Activated T-helper 1 cell treated with Interleukin-2 at 50 U/mL for 16 hours (primary cell): ENCODE measurements at regions not wholly inside any gene's neighbourhood (a gene's known extent, or its start where the extent isn't known, plus 50 kb on each side); places are given as distances from the start of the nearest gene placed in this dataset.
"Not testable (repeated sequence)": the region's sequence is repeated elsewhere in the genome, so short reads cannot be mapped to it uniquely, and the experiment has no call there.

Experiments used
- DNase-seq: peaks from one replicate; pipeline ENCODE4 v3.0.0-alpha.2; 2020; ENCODE audit warnings: low read depth

GRCh38 chr4:71211748-71212147, 127.1 kb upstream of the SLC4A4 start:
- DNase-seq = no peak

DNA sequence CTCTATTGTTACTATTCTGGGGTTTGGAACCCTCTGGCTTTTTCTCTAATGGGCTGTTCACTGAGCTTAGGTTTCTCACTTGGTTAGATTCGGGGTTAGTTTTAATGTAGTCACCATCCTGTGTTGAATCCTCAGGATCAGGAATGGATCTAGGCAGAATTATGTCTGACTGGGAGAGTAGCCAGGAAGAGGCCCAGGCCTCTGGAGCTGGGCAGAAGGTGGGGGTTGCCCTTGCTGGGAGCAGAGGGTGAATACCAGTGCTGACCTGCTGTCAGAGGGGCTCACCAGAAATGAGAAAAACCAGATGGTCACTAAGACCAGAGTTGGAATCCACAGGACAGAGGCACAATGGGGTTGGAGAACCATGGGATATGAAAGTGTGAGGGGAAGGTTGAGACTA, 126.6 kb upstream of the SLC4A4 start:
- DNase-seq = no peak

- no peak for DNase-seq
Measured at GRCh38 chr4:71214578-71214977, 124.2 kb upstream of the SLC4A4 start.

DNA sequence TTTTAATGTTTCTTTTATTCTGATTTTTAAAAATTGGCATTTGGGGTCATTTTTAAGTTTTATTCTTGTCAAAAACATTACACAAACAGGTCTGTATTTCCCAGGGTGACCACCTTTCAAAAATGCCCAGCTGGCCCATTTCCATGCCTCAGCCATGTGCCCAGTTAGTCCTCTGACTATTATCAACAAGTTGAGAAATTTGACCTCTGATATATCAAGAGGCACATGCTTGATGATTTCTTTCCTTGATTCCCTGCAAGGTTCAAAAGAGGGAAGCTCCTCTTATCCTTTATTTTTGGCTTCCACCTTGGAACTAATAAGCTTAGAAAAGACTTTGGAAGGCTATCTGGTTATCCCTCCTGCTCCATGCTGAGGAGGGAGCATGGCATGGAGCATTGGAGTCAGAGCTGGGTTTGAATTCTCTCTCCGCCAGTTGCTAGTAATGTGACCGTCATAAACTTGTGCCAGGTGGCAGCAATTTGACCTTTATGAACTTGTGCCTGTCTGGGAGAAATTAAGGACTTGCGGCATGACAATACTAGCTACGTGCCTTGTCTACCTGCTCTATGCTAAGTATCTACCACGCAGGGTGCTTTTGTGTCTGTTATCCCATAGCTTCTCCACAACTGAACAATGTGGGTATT, 122.4 kb upstream of the SLC4A4 start:
- DNase-seq = no peak

GRCh38 chr4:71217688-71218087, 121.1 kb upstream of the SLC4A4 start:
- DNase-seq = no peak

- DNase-seq = not testable (repeated sequence)
Measured at GRCh38 chr4:71220848-71221247, 118.0 kb upstream of the SLC4A4 start.

- no peak for DNase-seq
Measured at GRCh38 chr4:71221510-71222466, 117.0 kb upstream of the SLC4A4 start.

GRCh38 chr4:71222661-71223060, 116.2 kb upstream of the SLC4A4 start:
- DNase-seq = no peak

DNA sequence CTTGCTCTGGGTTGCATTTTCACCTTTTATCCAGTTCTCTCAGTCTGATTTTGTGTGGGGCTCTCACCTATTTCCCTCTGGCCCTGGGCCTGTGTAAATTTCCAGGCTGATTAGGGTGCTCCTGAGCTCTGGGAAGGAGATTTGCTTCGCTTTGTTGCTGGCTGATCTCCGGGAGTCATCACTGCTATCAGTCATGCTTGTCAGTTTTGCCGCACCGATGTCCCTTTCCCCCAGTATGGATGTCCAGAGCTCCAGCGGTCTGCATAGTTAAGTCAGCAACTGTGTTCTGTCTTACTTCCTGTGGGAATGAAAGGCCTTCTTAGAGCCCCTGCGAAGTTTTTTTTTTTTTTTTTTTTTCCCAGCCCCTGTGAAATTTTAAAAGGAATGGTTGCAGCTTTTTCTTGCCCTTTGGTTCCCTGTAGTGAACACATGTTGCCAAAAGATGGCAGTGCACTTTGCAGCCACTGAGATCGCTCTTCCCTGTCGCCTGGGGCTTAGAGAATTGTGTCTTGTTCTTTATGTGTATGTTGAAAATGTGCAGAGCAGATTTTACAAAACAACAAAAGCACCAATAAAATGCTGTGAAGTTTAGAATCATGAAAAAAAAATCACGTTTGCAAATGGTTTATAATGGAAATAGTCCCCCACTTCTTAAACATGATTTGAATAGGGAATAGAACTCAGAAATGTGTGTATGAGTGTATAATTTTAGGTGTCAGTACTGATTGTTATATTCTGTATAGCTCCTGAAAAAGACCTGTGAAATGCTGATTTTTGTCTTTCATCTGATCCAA, 109.1 kb upstream of the SLC4A4 start:
- DNase-seq = no peak

GRCh38 chr4:71230271-71231128, 108.3 kb upstream of the SLC4A4 start:
- no peak for DNase-seq

- DNase-seq = no peak
Measured at GRCh38 chr4:71231129-71232055, 107.4 kb upstream of the SLC4A4 start.

DNA sequence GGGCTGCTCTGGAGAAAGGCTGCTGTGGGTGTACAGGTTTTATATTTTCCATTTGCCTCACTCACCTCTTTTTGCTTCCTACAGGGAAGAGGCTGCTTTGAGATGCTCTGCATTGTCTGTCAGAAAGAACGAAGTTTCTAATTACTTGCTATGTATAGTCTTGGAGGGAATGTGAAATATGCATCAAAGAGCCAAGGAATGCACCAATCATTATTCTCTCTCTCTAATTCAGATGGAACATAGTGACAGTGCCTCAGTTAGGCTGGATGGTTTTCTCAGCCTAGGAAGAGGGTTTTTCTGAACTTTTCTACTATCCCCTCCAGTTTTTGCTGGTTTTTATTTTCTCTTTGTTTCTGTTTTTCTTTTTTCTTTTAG, 106.8 kb upstream of the SLC4A4 start:
- no peak for DNase-seq

- DNase-seq = no peak
Measured at GRCh38 chr4:71232846-71233245, 106.0 kb upstream of the SLC4A4 start.

DNA sequence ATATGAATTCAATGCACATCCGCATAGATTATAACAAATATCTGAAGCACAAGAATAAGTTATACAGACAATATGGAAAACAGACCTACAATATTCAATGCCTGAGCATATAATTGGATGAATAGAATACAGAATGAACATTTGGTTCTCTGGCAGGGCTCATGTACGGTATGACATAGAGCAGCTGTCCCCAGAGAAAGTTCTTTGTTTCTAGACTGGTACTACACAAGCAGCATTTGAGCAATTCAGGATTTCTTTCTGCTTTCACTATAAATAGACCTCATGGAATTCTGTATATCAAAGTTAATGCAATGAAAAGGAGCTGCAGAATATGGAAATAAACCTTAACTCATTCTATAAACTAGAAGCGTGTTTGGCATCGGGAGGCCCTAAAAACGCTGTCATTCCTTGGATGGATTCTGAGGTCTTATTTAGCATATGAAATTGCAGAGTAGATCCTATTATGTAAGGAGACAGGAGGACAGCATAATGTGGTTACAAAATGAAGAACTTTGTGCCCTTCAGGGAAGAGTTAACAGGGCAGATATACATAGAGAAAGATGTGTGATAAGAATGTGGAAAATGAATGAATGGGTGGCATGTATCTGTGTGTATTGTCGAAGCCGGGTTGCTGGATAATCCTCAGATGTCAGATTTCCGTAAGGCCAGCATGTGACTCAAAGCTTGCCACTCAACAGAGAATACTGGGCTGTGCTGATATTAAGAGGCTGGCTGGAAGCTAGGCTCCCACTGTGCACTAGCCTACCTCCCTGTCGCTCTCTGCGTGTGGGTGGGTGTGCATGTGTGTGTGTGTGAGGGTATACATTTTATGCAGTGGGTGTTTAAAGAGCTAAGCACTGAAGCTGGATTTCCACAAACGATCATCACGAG, 103.3 kb upstream of the SLC4A4 start:
- no peak for DNase-seq

GRCh38 chr4:71236226-71236625, 102.6 kb upstream of the SLC4A4 start:
- DNase-seq = no peak

DNA sequence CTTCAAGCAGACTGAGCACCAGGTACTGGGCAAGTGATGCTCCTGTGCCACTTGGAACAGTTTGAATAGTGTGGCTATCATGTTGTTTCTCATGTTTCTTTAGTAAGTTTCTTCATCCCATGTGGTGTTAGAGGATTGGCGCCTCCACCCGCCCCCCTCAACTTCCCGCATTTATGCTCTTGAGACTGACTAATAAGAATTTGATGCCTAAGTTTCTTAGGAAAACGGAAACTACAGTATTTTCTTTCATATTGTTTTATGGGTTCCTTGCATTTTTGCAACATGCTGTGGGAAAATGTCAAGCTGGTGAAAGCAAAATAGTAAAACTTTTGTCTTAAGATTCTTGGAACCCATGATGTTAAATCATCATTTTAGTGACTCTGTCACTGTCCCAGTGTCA, 101.2 kb upstream of the SLC4A4 start:
- DNase-seq = no peak

DNA sequence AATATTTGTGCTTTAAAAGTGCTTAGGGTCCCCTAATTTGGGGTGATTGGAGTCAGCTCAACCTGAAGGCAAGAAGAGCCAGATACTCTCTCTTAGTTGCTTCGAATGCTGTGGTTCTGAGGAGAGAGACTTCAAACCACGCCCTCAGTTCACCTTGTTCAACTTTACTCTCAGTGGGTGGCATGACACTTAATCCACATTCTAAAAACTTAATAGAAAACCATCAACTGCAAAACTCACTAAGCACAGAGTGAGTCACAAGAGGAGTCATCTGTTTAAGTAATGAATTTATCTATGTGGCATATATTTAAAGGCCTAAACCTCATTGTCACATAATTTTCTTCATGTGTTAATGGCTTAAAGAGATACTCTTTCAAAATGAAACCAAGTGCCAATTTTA, 99.5 kb upstream of the SLC4A4 start:
- no peak for DNase-seq

- no peak for DNase-seq
Measured at GRCh38 chr4:71240094-71240493, 98.7 kb upstream of the SLC4A4 start.

GRCh38 chr4:71241501-71242288, 97.1 kb upstream of the SLC4A4 start:
- DNase-seq = no peak
